GM23338 (cell line): ENCODE measurements at regions not wholly inside any gene's neighbourhood (a gene's known extent, or its start where the extent isn't known, plus 50 kb on each side); places are given as distances from the start of the nearest gene placed in this dataset.

Source experiments
- ATAC-seq: fragments of 200-7000 bp; cut with Tn5 transposase; 3 replicates; pipeline ENCODE4 v1.9.1; 2020
- DNase-seq: peaks from one replicate; pipeline ENCODE4 v3.0.0-alpha.2; 2015; ENCODE audit warnings: low spot score
- H2AFZ ChIP-seq: fragments of 200-600 bp; sonication (generic); 2 replicates; pipeline ENCODE4 v1.8.0; 2016; ENCODE audit warnings: antibody characterized with exemption, mild to moderate bottlenecking, moderate library complexity
- H3F3A ChIP-seq: fragments of 200-600 bp; sonication (generic); replicated peaks from 2 replicates; pipeline ENCODE4 v1.8.0; 2017; ENCODE audit warnings: antibody characterized with exemption, mixed run types, low read depth
- H3K27ac ChIP-seq: fragments of 200-600 bp; sonication (generic); 2 replicates; pipeline ENCODE4 v1.6.1; 2016; ENCODE audit warnings: low read depth
- H3K27me3 ChIP-seq: fragments of 200-600 bp; sonication (generic); 2 replicates; pipeline ENCODE4 v1.8.0; 2016; ENCODE audit warnings: mild to moderate bottlenecking, mixed run types, moderate library complexity; ENCODE audit not compliant: insufficient read depth
- H3K36me3 ChIP-seq: fragments of 200-600 bp; sonication (generic); 2 replicates; pipeline ENCODE4 v1.8.0; 2016; ENCODE audit warnings: mild to moderate bottlenecking; ENCODE audit not compliant: insufficient read depth
- H3K4me1 ChIP-seq: fragments of 200-600 bp; sonication (generic); 2 replicates; pipeline ENCODE4 v1.8.0; 2016; ENCODE audit warnings: mild to moderate bottlenecking, moderate library complexity; ENCODE audit not compliant: insufficient read depth
- H3K4me2 ChIP-seq: fragments of 200-600 bp; sonication (generic); 2 replicates; pipeline ENCODE4 v1.7.1; 2017; ENCODE audit warnings: mixed run types
- H3K4me3 ChIP-seq: fragments of 200-600 bp; sonication (generic); 2 replicates; pipeline ENCODE4 v1.6.1; 2016; ENCODE audit warnings: mixed run types
- H3K79me2 ChIP-seq: fragments of 200-600 bp; sonication (generic); replicated peaks from 2 replicates; pipeline ENCODE4 v1.8.0; 2017; ENCODE audit warnings: mild to moderate bottlenecking; ENCODE audit not compliant: insufficient read depth
- H3K9me2 ChIP-seq: fragments of 200-600 bp; sonication (generic); 2 replicates; pipeline ENCODE4 v1.8.0; 2017; ENCODE audit not compliant: insufficient read depth
- H4K20me1 ChIP-seq: fragments of 200-600 bp; sonication (generic); replicated peaks from 2 replicates; pipeline ENCODE4 v1.8.0; 2017; ENCODE audit warnings: mild to moderate bottlenecking; ENCODE audit not compliant: insufficient read depth
- H3K27ac Mint-ChIP-seq: 2 replicates; pipeline ENCODE4 v1.8.0; 2020; ENCODE audit warnings: inconsistent platforms, mild to moderate bottlenecking, moderate library complexity, mixed read lengths
- H3K27me3 Mint-ChIP-seq: 3 replicates; pipeline ENCODE4 v1.8.0; 2022; ENCODE audit warnings: low read depth, mild to moderate bottlenecking, moderate library complexity, mixed read lengths, inconsistent platforms; ENCODE audit not compliant: insufficient read depth, poor library complexity
- H3K36me3 Mint-ChIP-seq: 3 replicates; pipeline ENCODE4 v1.8.0; 2021; ENCODE audit warnings: low read depth, mild to moderate bottlenecking, inconsistent platforms, moderate library complexity, mixed read lengths
- H3K4me1 Mint-ChIP-seq: 3 replicates; pipeline ENCODE4 v1.8.0; 2020; ENCODE audit warnings: mild to moderate bottlenecking, inconsistent platforms, mixed read lengths
- H3K4me3 Mint-ChIP-seq: 3 replicates; pipeline ENCODE4 v1.8.0; 2021; ENCODE audit warnings: moderate library complexity, mild to moderate bottlenecking, inconsistent platforms, mixed read lengths
- H3K9me3 Mint-ChIP-seq: 3 replicates; pipeline ENCODE4 v1.8.0; 2020; ENCODE audit warnings: moderate library complexity, mild to moderate bottlenecking, inconsistent platforms, mixed read lengths
- CREB1 ChIP-seq: fragments of 250-450 bp; sonication (Bioruptor Pico); IDR thresholded peaks from 2 replicates; pipeline ENCODE4 v1.5.0; 2020; ENCODE audit warnings: low read depth, mild to moderate bottlenecking, moderate library complexity
- EZH2 ChIP-seq: fragments of 200-600 bp; sonication (generic); IDR thresholded peaks from one replicate; pipeline ENCODE4 v1.8.0; 2017; ENCODE audit warnings: antibody characterized with exemption, mild to moderate bottlenecking, low read depth; ENCODE audit not compliant: unreplicated experiment
- EZH2phosphoT487 ChIP-seq: fragments of 200-600 bp; sonication (generic); IDR thresholded peaks from one replicate; pipeline ENCODE4 v1.8.1; 2018; ENCODE audit warnings: antibody characterized with exemption; ENCODE audit not compliant: unreplicated experiment
- NANOG ChIP-seq: IDR thresholded peaks from 2 replicates; pipeline ENCODE4 v1.6.1; 2016; ENCODE audit warnings: antibody characterized with exemption, borderline replicate concordance
- POLR2AphosphoS5 ChIP-seq: IDR thresholded peaks from 2 replicates; pipeline ENCODE4 v1.6.1; 2016; ENCODE audit warnings: antibody characterized with exemption, low read depth
- STAT1 ChIP-seq: IDR thresholded peaks from one replicate; pipeline ENCODE4 v1.6.1; 2016; ENCODE audit warnings: antibody characterized with exemption; ENCODE audit not compliant: unreplicated experiment
- ZNF114 ChIP-seq: fragments of 250-450 bp; sonication (Bioruptor Pico); IDR thresholded peaks from 2 replicates; pipeline ENCODE4 v1.5.0; 2020; ENCODE audit warnings: mild to moderate bottlenecking, moderate library complexity
- ZNF331 ChIP-seq: fragments of 250-450 bp; sonication (Bioruptor Pico); IDR thresholded peaks from 2 replicates; pipeline ENCODE4 v1.5.0; 2020; ENCODE audit warnings: low read depth, mild to moderate bottlenecking, moderate library complexity
- TF ChIP-seq, protein P1 (sequence below): IDR thresholded peaks from one replicate; pipeline ENCODE4 v1.6.1; 2018; ENCODE audit warnings: antibody characterized with exemption; ENCODE audit not compliant: unreplicated experiment

DNA sequence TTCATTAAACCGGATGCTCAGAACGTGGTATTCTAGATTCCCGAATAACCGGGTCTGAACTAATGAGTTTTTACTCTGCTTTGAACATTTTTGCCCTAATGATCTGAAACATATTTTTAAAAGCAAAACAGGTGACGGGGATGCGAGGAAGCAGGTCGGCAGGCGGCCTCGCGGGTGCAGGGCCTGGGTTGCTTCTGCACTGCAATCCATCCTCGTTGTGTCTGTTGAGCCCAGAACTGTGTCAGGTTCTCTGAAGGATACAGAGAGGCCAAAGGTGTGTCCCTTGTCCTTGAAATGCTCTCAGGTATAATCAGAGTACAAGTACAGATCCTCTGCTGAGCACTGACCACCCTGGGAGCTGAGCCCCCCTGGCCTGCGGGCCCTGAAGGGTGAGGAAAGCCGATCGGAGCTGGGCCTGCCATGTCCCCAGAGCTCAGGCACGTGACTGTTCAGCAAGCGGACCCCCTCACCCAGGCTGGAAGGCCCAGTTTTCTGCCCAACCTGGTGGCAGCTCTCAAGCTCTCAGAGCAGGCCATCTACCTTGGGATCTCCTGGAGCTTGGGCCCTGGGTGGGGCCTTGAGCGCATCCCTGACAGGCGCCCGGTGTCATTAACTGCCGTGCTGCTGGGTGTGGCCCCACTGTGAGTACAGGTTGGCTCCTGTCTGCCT, 151.8 kb downstream of the OLFM1 start:
- Histone ChIP-seq H3K27me3 (no peaks in the 10 kb centered on the region), H3K27ac (no peak overlapping the region), H4K20me1 (no peaks in the 10 kb centered on the region), H3K79me2 (no peaks in the 10 kb centered on the region), H3K4me2 (no peak overlapping the region), H3K36me3 (no peaks in the 10 kb centered on the region), H2AFZ (no peak overlapping the region), H3K4me3 (no peak overlapping the region), H3K4me1 (no peaks in the 10 kb centered on the region), H3K9me2 (no peaks in the 10 kb centered on the region), H3F3A (no peaks in the 10 kb centered on the region)
- H3K4me3 Mint-ChIP-seq, result no peak overlapping the region
- no peak for TF ChIP-seq POLR2AphosphoS5
- no peak for TF ChIP-seq STAT1
- no peak for TF ChIP-seq NANOG
- DNase-seq, result no peak
- ATAC-seq, result no peak
- H3K4me1 Mint-ChIP-seq, result peaks cover 8% of the 10 kb centered on the region
- no peaks in the 10 kb centered on the region for H3K36me3 Mint-ChIP-seq
- no peaks in the 10 kb centered on the region for H3K9me3 Mint-ChIP-seq
- no peak overlapping the region for H3K27ac Mint-ChIP-seq
- peaks cover 7% of the 10 kb centered on the region for H3K27me3 Mint-ChIP-seq

DNA sequence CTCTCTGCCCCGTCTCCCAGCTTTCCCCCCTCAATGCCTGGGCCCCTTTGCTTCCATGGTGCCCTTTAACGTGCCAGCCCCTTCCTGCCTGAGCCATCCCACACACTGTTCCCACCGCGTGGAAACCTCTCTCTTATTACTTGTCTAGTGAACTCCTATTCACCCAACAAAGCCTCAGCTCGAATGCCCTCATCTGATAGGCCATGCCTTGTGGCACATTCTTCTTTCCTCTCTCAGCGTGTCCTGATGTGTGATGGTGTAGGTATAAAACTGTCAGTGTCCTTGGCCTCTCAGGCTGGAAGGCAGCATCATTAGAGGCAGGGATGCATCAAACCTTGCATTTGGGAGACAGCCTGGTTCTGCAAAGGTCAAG, 152.3 kb downstream of the OLFM1 start:
- H3K4me1 ChIP-seq, result no peaks in the 10 kb centered on the region
- H3K4me1 Mint-ChIP-seq, result peaks cover 8% of the 10 kb centered on the region
- H3K36me3 ChIP-seq, result no peaks in the 10 kb centered on the region
- no peak overlapping the region for H3K4me3 ChIP-seq
- no peaks in the 10 kb centered on the region for H3K36me3 Mint-ChIP-seq
- H2AFZ ChIP-seq, result no peak overlapping the region
- DNase-seq (no peak), ATAC-seq (no peak)
- no peaks in the 10 kb centered on the region for H3K79me2 ChIP-seq
- no peaks in the 10 kb centered on the region for H3F3A ChIP-seq
- H3K27me3 Mint-ChIP-seq, result peaks cover 7% of the 10 kb centered on the region
- H3K9me3 Mint-ChIP-seq, result no peaks in the 10 kb centered on the region
- H3K4me2 ChIP-seq, result no peak overlapping the region
- H3K9me2 ChIP-seq, result no peaks in the 10 kb centered on the region
- no peak overlapping the region for H3K4me3 Mint-ChIP-seq
- no peak overlapping the region for H3K27ac ChIP-seq
- no peaks in the 10 kb centered on the region for H3K27me3 ChIP-seq
- H4K20me1 ChIP-seq, result no peaks in the 10 kb centered on the region
- H3K27ac Mint-ChIP-seq, result no peak overlapping the region
- no peak for TF ChIP-seq STAT1

DNA sequence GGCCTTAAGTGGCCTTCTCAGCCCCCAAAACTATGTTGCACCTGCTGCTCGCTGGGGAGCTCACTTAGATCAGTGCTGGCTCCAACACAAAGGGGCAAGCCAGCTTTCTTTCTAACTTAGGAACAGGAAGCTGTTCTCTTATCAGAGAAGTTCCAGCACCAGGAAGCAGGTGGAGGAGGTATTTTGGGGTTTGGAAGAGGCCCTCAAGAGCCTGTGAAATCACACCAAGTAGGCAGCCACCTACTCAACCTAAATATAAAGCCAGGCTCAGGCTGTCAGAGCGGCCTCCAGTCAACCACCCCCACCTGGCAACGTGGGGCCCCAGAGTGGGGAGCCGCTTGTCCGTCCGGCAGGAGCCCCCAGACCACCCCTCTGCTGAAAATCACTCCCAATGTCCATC, 152.8 kb downstream of the OLFM1 start:
- H3K27me3 ChIP-seq, result no peaks in the 10 kb centered on the region
- H3F3A ChIP-seq, result no peaks in the 10 kb centered on the region
- H2AFZ ChIP-seq, result no peak overlapping the region
- no peak overlapping the region for H3K4me3 Mint-ChIP-seq
- H3K9me3 Mint-ChIP-seq, result no peaks in the 10 kb centered on the region
- H3K36me3 ChIP-seq, result no peaks in the 10 kb centered on the region
- no peak overlapping the region for H3K27ac ChIP-seq
- no peaks in the 10 kb centered on the region for H3K36me3 Mint-ChIP-seq
- DNase-seq (no peak), ATAC-seq (no peak)
- no peaks in the 10 kb centered on the region for H3K9me2 ChIP-seq
- no peaks in the 10 kb centered on the region for H3K79me2 ChIP-seq
- peaks cover 8% of the 10 kb centered on the region for H3K4me1 Mint-ChIP-seq
- no peaks in the 10 kb centered on the region for H4K20me1 ChIP-seq
- no peaks in the 10 kb centered on the region for H3K4me1 ChIP-seq
- H3K27ac Mint-ChIP-seq, result no peak overlapping the region
- H3K27me3 Mint-ChIP-seq, result peaks cover 7% of the 10 kb centered on the region
- no peak overlapping the region for H3K4me2 ChIP-seq
- H3K4me3 ChIP-seq, result no peak overlapping the region
- TF ChIP-seq CREB1 (CRISPR knock-in tag), result no peak
- TF ChIP-seq ZNF114, result no peak
- TF ChIP-seq NANOG, result no peak
- no peak for TF ChIP-seq POLR2AphosphoS5
- no peak for TF ChIP-seq EZH2phosphoT487
- TF ChIP-seq, protein P1, sequence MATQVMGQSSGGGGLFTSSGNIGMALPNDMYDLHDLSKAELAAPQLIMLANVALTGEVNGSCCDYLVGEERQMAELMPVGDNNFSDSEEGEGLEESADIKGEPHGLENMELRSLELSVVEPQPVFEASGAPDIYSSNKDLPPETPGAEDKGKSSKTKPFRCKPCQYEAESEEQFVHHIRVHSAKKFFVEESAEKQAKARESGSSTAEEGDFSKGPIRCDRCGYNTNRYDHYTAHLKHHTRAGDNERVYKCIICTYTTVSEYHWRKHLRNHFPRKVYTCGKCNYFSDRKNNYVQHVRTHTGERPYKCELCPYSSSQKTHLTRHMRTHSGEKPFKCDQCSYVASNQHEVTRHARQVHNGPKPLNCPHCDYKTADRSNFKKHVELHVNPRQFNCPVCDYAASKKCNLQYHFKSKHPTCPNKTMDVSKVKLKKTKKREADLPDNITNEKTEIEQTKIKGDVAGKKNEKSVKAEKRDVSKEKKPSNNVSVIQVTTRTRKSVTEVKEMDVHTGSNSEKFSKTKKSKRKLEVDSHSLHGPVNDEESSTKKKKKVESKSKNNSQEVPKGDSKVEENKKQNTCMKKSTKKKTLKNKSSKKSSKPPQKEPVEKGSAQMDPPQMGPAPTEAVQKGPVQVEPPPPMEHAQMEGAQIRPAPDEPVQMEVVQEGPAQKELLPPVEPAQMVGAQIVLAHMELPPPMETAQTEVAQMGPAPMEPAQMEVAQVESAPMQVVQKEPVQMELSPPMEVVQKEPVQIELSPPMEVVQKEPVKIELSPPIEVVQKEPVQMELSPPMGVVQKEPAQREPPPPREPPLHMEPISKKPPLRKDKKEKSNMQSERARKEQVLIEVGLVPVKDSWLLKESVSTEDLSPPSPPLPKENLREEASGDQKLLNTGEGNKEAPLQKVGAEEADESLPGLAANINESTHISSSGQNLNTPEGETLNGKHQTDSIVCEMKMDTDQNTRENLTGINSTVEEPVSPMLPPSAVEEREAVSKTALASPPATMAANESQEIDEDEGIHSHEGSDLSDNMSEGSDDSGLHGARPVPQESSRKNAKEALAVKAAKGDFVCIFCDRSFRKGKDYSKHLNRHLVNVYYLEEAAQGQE, result no peak
- TF ChIP-seq EZH2, result no peak
- no peak for TF ChIP-seq ZNF331
- TF ChIP-seq STAT1, result no peak
